ENCODE measurements at regions not wholly inside any gene's neighbourhood (a gene's known extent, or its start where the extent isn't known, plus 50 kb on each side); places are given as distances from the start of the nearest gene placed in this dataset.

DNA sequence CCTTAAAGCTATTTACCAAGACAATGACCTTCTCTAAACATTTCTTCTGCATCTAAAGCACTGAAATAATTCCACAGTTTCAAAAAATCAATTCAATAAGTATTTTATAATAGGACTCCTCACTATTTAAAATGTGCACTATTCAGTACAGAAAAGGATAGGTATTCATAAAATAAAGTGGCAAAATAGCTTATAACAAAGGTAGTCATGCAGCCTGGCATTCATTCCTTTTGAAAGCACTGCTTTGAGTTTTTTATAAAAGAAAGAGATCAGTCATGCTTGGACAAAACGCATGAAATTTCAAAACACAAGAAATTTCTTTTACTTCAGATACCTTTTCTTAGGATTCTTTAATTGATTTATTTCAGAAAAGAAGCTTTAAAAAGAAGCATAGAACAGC, 689.7 kb upstream of the PHF14 start:
- H3K9me3 ChIP-seq (ENCODE audit: control insufficient read depth in 2 of 2, insufficient read depth in 1 of 2, low read length in 1 of 2), result no peaks in the 10 kb centered on the region
- DNase-seq (ENCODE audit: low read depth in 6 of 9, low spot score in 9 of 9), result no peak
- WGBS, result 98% methylated on average over 1 of the region's 1 CpG

DNA sequence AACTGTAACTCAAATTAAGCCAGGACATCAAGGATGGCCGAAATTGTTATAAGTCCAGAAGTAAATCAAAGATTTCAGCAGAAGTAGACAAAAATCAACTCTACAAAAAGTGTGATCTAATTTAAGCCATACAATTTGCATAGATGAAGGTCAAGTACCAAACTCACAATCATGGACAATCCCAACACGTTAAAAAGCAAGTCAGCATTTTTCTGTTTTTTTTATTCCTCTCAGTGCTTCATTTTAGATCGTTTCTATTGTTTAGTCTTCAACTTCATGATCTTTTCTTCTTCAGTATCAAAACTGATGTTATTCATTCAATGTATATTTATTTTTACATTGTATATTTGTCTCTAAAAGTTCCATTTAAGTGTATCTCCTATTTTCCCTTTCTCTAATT, 674.3 kb upstream of the PHF14 start:
- H3K36me3 ChIP-seq (ENCODE audit: control insufficient read depth in 2 of 2, insufficient read depth in 2 of 2, low read length in 1 of 2), result no peaks in the 10 kb centered on the region
- no peak for DNase-seq (ENCODE audit: low read depth in 6 of 9, low spot score in 9 of 9)
- 92% methylated on average over 3 of the region's 3 CpGs for WGBS

More for the DNA sequence above, 689.7 kb upstream of the PHF14 start:
- Histone ChIP-seq H3K4me3 (ENCODE audit: low read length in 2 of 2) (no peak overlapping the region), H3K27ac (ENCODE audit: low read depth in 1 of 2, low read length in 1 of 2) (no peak overlapping the region), H3K4me1 (ENCODE audit: control insufficient read depth in 2 of 2, insufficient read depth in 2 of 2, low read length in 2 of 2) (no peaks in the 10 kb centered on the region), H3K27me3 (ENCODE audit: control insufficient read depth in 2 of 2, insufficient read depth in 1 of 2, low read length in 1 of 2) (no peaks in the 10 kb centered on the region), H3K36me3 (ENCODE audit: control insufficient read depth in 2 of 2, insufficient read depth in 2 of 2, low read length in 1 of 2) (no peaks in the 10 kb centered on the region)

DNA sequence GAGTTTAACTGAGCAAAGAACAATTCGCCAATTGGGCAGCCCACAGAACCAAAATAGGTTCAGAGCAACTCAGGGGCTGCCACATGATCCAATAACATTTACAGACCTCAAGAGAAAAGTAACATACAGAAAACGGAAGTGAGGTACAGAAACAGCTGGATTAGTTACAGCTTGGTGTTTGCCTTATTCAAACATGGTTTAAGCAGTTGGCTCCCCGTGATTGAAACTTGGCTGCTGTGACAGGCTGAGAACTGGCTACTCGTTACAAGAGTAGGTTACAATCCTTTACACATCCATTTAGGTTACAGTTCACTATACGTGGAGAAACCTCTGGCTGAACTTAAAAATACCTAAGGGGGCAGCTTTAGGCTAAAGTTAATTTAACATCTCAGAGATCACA, 673.1 kb upstream of the PHF14 start:
- 51% methylated on average over 5 of the region's 5 CpGs for WGBS
- H3K27me3 ChIP-seq (ENCODE audit: control insufficient read depth in 2 of 2, insufficient read depth in 1 of 2, low read length in 1 of 2), result no peaks in the 10 kb centered on the region
- H3K9me3 ChIP-seq (ENCODE audit: control insufficient read depth in 2 of 2, insufficient read depth in 1 of 2, low read length in 1 of 2), result no peaks in the 10 kb centered on the region
- no peaks in the 10 kb centered on the region for H3K4me1 ChIP-seq (ENCODE audit: control insufficient read depth in 2 of 2, insufficient read depth in 2 of 2, low read length in 2 of 2)
- no peaks in the 10 kb centered on the region for H3K36me3 ChIP-seq (ENCODE audit: control insufficient read depth in 2 of 2, insufficient read depth in 2 of 2, low read length in 1 of 2)
- H3K27ac ChIP-seq (ENCODE audit: low read depth in 1 of 2, low read length in 1 of 2), result no peak overlapping the region
- H3K4me3 ChIP-seq (ENCODE audit: low read length in 2 of 2), result no peak overlapping the region
- no peak for DNase-seq (ENCODE audit: low read depth in 6 of 9, low spot score in 9 of 9)

More for the DNA sequence above, 674.3 kb upstream of the PHF14 start:
- Histone ChIP-seq H3K27ac (ENCODE audit: low read depth in 1 of 2, low read length in 1 of 2) (no peak overlapping the region), H3K27me3 (ENCODE audit: control insufficient read depth in 2 of 2, insufficient read depth in 1 of 2, low read length in 1 of 2) (no peaks in the 10 kb centered on the region), H3K9me3 (ENCODE audit: control insufficient read depth in 2 of 2, insufficient read depth in 1 of 2, low read length in 1 of 2) (no peaks in the 10 kb centered on the region), H3K4me1 (ENCODE audit: control insufficient read depth in 2 of 2, insufficient read depth in 2 of 2, low read length in 2 of 2) (no peaks in the 10 kb centered on the region), H3K4me3 (ENCODE audit: low read length in 2 of 2) (no peak overlapping the region)

DNA sequence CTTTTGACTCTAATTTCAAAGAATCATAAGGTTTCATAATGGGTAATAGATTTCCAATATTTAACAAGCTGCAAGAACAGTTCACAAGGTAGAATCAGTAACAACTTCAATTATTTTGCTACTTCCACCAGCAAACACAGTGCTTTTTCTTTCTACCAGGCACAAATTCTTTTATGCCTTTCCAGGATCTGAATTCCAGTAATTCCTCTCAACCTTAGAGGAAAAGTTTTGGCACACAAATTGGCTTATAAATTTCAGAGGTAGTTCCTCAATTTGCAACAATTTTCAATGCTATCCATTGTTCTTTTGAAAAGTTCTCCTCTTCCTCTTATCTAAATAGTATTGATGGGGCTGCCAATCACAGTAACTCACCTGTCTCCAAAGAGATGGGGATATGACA, 665.4 kb upstream of the PHF14 start:
- H3K9me3 ChIP-seq (ENCODE audit: control insufficient read depth in 2 of 2, insufficient read depth in 1 of 2, low read length in 1 of 2), result no peaks in the 10 kb centered on the region
- DNase-seq (ENCODE audit: low read depth in 6 of 9, low spot score in 9 of 9), result no peak

DNA sequence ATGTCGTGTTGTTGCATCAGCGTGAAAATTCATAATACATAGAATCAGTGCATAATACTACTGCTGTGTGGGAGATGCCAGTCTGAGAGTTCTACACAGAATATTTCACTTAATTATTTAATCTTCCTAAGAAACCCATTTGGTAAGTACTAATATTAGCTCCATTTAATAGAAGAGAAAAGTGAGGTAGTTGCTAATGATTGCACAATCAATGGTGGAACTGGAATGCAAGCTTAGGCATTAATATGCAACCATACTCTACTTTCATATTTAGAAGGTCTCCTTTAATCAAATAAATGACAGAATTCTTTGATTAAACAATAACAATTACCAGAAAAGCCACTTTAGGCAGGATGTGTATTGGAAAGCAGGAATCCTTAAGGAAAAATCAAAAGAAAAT, 660.7 kb upstream of the PHF14 start:
- H3K36me3 ChIP-seq (ENCODE audit: control insufficient read depth in 2 of 2, insufficient read depth in 2 of 2, low read length in 1 of 2), result no peaks in the 10 kb centered on the region
- 98% methylated on average over 2 of the region's 2 CpGs for WGBS

More for the DNA sequence above, 665.4 kb upstream of the PHF14 start:
- Histone ChIP-seq H3K27me3 (ENCODE audit: control insufficient read depth in 2 of 2, insufficient read depth in 1 of 2, low read length in 1 of 2) (no peaks in the 10 kb centered on the region), H3K4me1 (ENCODE audit: control insufficient read depth in 2 of 2, insufficient read depth in 2 of 2, low read length in 2 of 2) (no peaks in the 10 kb centered on the region), H3K36me3 (ENCODE audit: control insufficient read depth in 2 of 2, insufficient read depth in 2 of 2, low read length in 1 of 2) (no peaks in the 10 kb centered on the region), H3K4me3 (ENCODE audit: low read length in 2 of 2) (no peak overlapping the region), H3K27ac (ENCODE audit: low read depth in 1 of 2, low read length in 1 of 2) (no peak overlapping the region)

DNA sequence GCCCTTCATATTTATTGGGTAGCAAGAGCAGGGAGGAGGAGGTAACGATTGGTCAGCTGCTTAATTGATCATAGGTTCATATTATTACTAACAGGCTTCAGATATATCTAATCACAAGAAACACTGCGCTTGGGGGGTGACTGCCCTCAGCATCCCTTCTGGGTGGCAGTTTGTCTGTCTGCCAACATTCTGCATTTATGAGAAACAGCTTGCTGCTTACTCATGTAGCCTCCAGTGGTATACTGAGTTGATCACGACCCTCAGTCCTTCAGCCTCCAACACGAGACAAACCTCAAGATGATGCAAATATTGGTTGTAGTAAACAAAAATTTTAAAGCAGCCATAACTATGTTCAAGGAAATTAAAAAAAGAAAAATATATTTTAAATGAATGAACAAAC, 657.8 kb upstream of the PHF14 start:
- H3K9me3 ChIP-seq (ENCODE audit: control insufficient read depth in 2 of 2, insufficient read depth in 1 of 2, low read length in 1 of 2), result no peaks in the 10 kb centered on the region
- WGBS, result 80% methylated on average over 4 of the region's 4 CpGs
- no peak for DNase-seq (ENCODE audit: low read depth in 6 of 9, low spot score in 9 of 9)
- H3K36me3 ChIP-seq (ENCODE audit: control insufficient read depth in 2 of 2, insufficient read depth in 2 of 2, low read length in 1 of 2), result no peaks in the 10 kb centered on the region
- no peak overlapping the region for H3K4me3 ChIP-seq (ENCODE audit: low read length in 2 of 2)
- no peaks in the 10 kb centered on the region for H3K4me1 ChIP-seq (ENCODE audit: control insufficient read depth in 2 of 2, insufficient read depth in 2 of 2, low read length in 2 of 2)
- no peak overlapping the region for H3K27ac ChIP-seq (ENCODE audit: low read depth in 1 of 2, low read length in 1 of 2)
- no peaks in the 10 kb centered on the region for H3K27me3 ChIP-seq (ENCODE audit: control insufficient read depth in 2 of 2, insufficient read depth in 1 of 2, low read length in 1 of 2)

More for the DNA sequence above, 660.7 kb upstream of the PHF14 start:
- H3K27me3 ChIP-seq (ENCODE audit: control insufficient read depth in 2 of 2, insufficient read depth in 1 of 2, low read length in 1 of 2), result no peaks in the 10 kb centered on the region
- no peak for DNase-seq (ENCODE audit: low read depth in 6 of 9, low spot score in 9 of 9)
- H3K4me1 ChIP-seq (ENCODE audit: control insufficient read depth in 2 of 2, insufficient read depth in 2 of 2, low read length in 2 of 2), result no peaks in the 10 kb centered on the region
- no peak overlapping the region for H3K4me3 ChIP-seq (ENCODE audit: low read length in 2 of 2)
- H3K27ac ChIP-seq (ENCODE audit: low read depth in 1 of 2, low read length in 1 of 2), result no peak overlapping the region
- H3K9me3 ChIP-seq (ENCODE audit: control insufficient read depth in 2 of 2, insufficient read depth in 1 of 2, low read length in 1 of 2), result no peaks in the 10 kb centered on the region

DNA sequence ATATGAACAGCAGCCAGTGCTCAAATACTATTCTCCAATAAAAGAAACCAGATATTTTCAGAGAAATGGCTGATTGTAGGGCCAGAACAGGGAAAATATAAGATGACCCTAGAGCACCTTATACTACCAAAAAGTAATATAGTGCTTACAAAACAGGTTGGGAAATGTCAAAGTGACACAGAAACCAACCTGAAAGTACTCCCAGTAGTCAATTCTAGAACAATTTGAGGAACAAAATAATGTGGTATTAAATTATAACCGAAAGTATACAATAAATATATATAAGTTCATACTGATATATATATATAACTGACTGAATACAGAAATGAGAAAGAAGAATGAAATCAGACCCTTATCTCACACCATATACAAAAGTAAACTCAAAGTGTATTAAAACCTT, 657.2 kb upstream of the PHF14 start:
- H3K4me3 ChIP-seq (ENCODE audit: low read length in 2 of 2), result no peak overlapping the region
- no peak for DNase-seq (ENCODE audit: low read depth in 6 of 9, low spot score in 9 of 9)
- no peaks in the 10 kb centered on the region for H3K4me1 ChIP-seq (ENCODE audit: control insufficient read depth in 2 of 2, insufficient read depth in 2 of 2, low read length in 2 of 2)
- no peaks in the 10 kb centered on the region for H3K9me3 ChIP-seq (ENCODE audit: control insufficient read depth in 2 of 2, insufficient read depth in 1 of 2, low read length in 1 of 2)
- no peak overlapping the region for H3K27ac ChIP-seq (ENCODE audit: low read depth in 1 of 2, low read length in 1 of 2)
- H3K27me3 ChIP-seq (ENCODE audit: control insufficient read depth in 2 of 2, insufficient read depth in 1 of 2, low read length in 1 of 2), result no peaks in the 10 kb centered on the region
- 93% methylated on average over 1 of the region's 1 CpG for WGBS
- no peaks in the 10 kb centered on the region for H3K36me3 ChIP-seq (ENCODE audit: control insufficient read depth in 2 of 2, insufficient read depth in 2 of 2, low read length in 1 of 2)

DNA sequence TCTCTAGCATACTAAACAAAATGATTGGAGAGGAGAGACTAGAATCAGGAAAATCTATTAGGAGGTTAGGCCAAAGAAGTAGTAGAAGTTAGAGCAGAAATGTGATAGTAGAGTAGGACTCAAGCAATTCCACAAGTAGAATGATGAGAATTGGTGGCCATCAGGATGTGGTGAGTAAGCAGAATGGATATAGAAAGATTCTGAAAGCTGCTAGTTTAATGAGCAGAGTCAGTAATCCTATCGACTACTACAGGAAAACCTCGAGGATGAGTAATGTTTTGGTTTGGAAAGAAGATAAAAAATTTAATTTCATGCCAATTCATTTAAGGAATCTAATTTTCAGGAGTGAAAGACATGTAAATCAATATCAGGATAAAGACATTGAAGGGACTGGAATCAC, 648.3 kb upstream of the PHF14 start:
- Histone ChIP-seq H3K27ac (ENCODE audit: low read depth in 1 of 2, low read length in 1 of 2) (no peak overlapping the region), H3K9me3 (ENCODE audit: control insufficient read depth in 2 of 2, insufficient read depth in 1 of 2, low read length in 1 of 2) (no peaks in the 10 kb centered on the region), H3K27me3 (ENCODE audit: control insufficient read depth in 2 of 2, insufficient read depth in 1 of 2, low read length in 1 of 2) (no peaks in the 10 kb centered on the region), H3K4me3 (ENCODE audit: low read length in 2 of 2) (no peak overlapping the region), H3K36me3 (ENCODE audit: control insufficient read depth in 2 of 2, insufficient read depth in 2 of 2, low read length in 1 of 2) (no peaks in the 10 kb centered on the region), H3K4me1 (ENCODE audit: control insufficient read depth in 2 of 2, insufficient read depth in 2 of 2, low read length in 2 of 2) (no peaks in the 10 kb centered on the region)
- WGBS, result 59% methylated on average over 2 of the region's 2 CpGs
- DNase-seq (ENCODE audit: low read depth in 6 of 9, low spot score in 9 of 9), result no peak

DNA sequence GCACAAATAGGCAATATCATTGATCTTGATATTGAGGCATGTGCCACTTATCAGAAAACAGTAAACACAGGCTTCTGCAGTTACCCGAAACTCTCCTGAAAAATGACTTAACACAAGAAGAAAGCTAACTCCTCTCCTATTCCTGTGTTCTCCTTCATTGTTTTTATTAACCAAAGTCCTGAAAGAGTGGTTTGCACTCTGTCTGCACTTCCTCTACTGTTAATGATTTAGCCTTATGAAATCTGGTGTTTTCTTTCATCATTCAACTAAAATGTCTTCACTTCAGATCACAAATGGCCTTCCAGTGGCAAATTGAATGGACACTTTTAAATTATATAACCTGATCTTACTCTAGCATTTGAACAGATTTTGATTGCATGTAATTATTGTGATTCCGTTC, 630.6 kb upstream of the PHF14 start:
- no peaks in the 10 kb centered on the region for H3K9me3 ChIP-seq (ENCODE audit: control insufficient read depth in 2 of 2, insufficient read depth in 1 of 2, low read length in 1 of 2)
- WGBS, result 93% methylated on average over 2 of the region's 2 CpGs

DNA sequence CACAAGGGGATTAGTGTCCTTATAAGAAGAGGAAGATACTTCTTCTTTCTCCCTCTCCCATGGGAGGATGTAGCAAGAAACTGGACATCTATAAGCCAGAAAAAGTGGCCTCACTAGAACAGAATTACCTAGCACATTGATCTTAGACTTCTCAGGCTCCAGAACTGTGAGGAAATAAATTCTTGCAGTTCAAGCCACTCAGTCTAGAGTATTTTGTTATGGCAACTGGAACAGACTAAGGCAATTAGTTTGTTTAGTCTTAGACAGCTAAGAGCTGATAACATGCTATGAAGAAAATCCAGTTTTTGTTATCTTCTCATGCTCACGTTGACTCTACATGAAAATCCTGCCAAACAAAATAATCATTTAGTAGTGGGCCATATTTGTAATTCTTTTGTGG, 627.6 kb upstream of the PHF14 start:
- DNase-seq (ENCODE audit: low read depth in 6 of 9, low spot score in 9 of 9), result no peak
- 93% methylated on average over 1 of the region's 1 CpG for WGBS

More for the DNA sequence above, 630.6 kb upstream of the PHF14 start:
- H3K4me1 ChIP-seq (ENCODE audit: control insufficient read depth in 2 of 2, insufficient read depth in 2 of 2, low read length in 2 of 2), result no peaks in the 10 kb centered on the region
- no peaks in the 10 kb centered on the region for H3K27me3 ChIP-seq (ENCODE audit: control insufficient read depth in 2 of 2, insufficient read depth in 1 of 2, low read length in 1 of 2)
- H3K27ac ChIP-seq (ENCODE audit: low read depth in 1 of 2, low read length in 1 of 2), result no peak overlapping the region
- H3K4me3 ChIP-seq (ENCODE audit: low read length in 2 of 2), result no peak overlapping the region
- no peaks in the 10 kb centered on the region for H3K36me3 ChIP-seq (ENCODE audit: control insufficient read depth in 2 of 2, insufficient read depth in 2 of 2, low read length in 1 of 2)
- no peak for DNase-seq (ENCODE audit: low read depth in 6 of 9, low spot score in 9 of 9)

More for the DNA sequence above, 627.6 kb upstream of the PHF14 start:
- H3K4me3 ChIP-seq (ENCODE audit: low read length in 2 of 2), result no peak overlapping the region
- H3K36me3 ChIP-seq (ENCODE audit: control insufficient read depth in 2 of 2, insufficient read depth in 2 of 2, low read length in 1 of 2), result no peaks in the 10 kb centered on the region
- no peaks in the 10 kb centered on the region for H3K27me3 ChIP-seq (ENCODE audit: control insufficient read depth in 2 of 2, insufficient read depth in 1 of 2, low read length in 1 of 2)
- H3K27ac ChIP-seq (ENCODE audit: low read depth in 1 of 2, low read length in 1 of 2), result no peak overlapping the region
- H3K9me3 ChIP-seq (ENCODE audit: control insufficient read depth in 2 of 2, insufficient read depth in 1 of 2, low read length in 1 of 2), result no peaks in the 10 kb centered on the region
- no peaks in the 10 kb centered on the region for H3K4me1 ChIP-seq (ENCODE audit: control insufficient read depth in 2 of 2, insufficient read depth in 2 of 2, low read length in 2 of 2)
